Astrocyte (in vitro differentiated cells and primary cell): ENCODE measurements at regions not wholly inside any gene's neighbourhood (a gene's known extent, or its start where the extent isn't known, plus 50 kb on each side); places are given as distances from the start of the nearest gene placed in this dataset.

Experiments used
- CTCF ChIP-seq: IDR thresholded peaks from 2 replicates; pipeline ENCODE4 v1.5.1; 2011; ENCODE audit warnings: low read depth, mild to moderate bottlenecking, inconsistent platforms, low read length, moderate library complexity; ENCODE audit not compliant: insufficient read depth
- EZH2 ChIP-seq: IDR thresholded peaks from 2 replicates; pipeline ENCODE4 v1.6.1; 2012; ENCODE audit warnings: mild to moderate bottlenecking, low read length, inconsistent platforms; ENCODE audit not compliant: insufficient read depth

GRCh38 chr2:158905784-158906183 lies 62.7 kb upstream of the TANC1 start:
- no peak for TF ChIP-seq CTCF
- TF ChIP-seq EZH2: no peak
